B cell (primary cell): ENCODE measurements at regions not wholly inside any gene's neighbourhood (a gene's known extent, or its start where the extent isn't known, plus 50 kb on each side); places are given as distances from the start of the nearest gene placed in this dataset.
A peak's percentile ranks its signal among the peaks of the same experiment; 100 is the strongest.

Experiments
- ATAC-seq: fragments of 200-7000 bp; cut with Tn5 transposase; one replicate; pipeline ENCODE4 v1.10.0; 2021; ENCODE audit warnings: low read depth, mild to moderate bottlenecking, moderate number of reproducible peaks, moderate library complexity
- CTCF ChIA-PET: fragments of 350-600 bp; sonication (Branson Sonifier 250); formaldehyde crosslinking; loops from one replicate; lab custom pipeline; 2021; ENCODE audit warnings: antibody characterized with exemption, inconsistent platforms; lab: Charles Lee
- POLR2A ChIA-PET: fragments of 350-600 bp; sonication (Branson Sonifier 250); formaldehyde crosslinking; loops from one replicate; lab custom pipeline; 2021; ENCODE audit warnings: antibody characterized with exemption; lab: Charles Lee
- DNase-seq: peaks from one replicate; pipeline ENCODE4 v3.0.0; 2013
- H2AFZ ChIP-seq: 2 replicates; pipeline ENCODE4 v1.6.1; 2012; ENCODE audit warnings: mild to moderate bottlenecking, low read depth, low read length; ENCODE audit not compliant: insufficient read depth, poor library complexity, severe bottlenecking
- H3K27ac ChIP-seq, 2 donors: 1 replicate in 1 of 2; 2 replicates in 1 of 2; pipeline ENCODE4 v1.5.1; 2012 to 2013; ENCODE audit warnings: low read length in 2 of 2, mild to moderate bottlenecking in 2 of 2, moderate library complexity in 1 of 2
- H3K27me3 ChIP-seq, 4 experiments: fragments of 200-600 bp in 1 of 4; sonication (generic) in 1 of 4; replicated peaks in 1 of 4; 1 replicate in 2 of 4; 2 replicates in 2 of 4; pipeline versions ENCODE4 v1.6.1 to v1.7.0; 2013 to 2016; ENCODE audit warnings: low read length in 3 of 4, mild to moderate bottlenecking in 2 of 4, mixed read lengths in 1 of 4, moderate library complexity in 1 of 4; ENCODE audit not compliant: insufficient read depth in 4 of 4, control insufficient read depth in 3 of 4; ENCODE audit errors: control extremely low read depth in 1 of 4
- H3K36me3 ChIP-seq, 2 experiments: replicated peaks in 1 of 2; 1 replicate in 1 of 2; 2 replicates in 1 of 2; pipeline versions ENCODE4 v1.6.1 to v1.7.1; 2013; ENCODE audit warnings: low read length in 1 of 2; ENCODE audit not compliant: insufficient read depth in 2 of 2, control insufficient read depth in 1 of 2; ENCODE audit errors: control extremely low read depth in 1 of 2, extremely low read depth in 1 of 2
- H3K4me1 ChIP-seq, 2 donors: fragments of 200-600 bp in 1 of 2; sonication (generic) in 1 of 2; 1 replicate in 1 of 2; 2 replicates in 1 of 2; pipeline versions ENCODE4 v1.5.1 to v1.6.1; 2013 to 2017; ENCODE audit warnings: low read length in 2 of 2; ENCODE audit not compliant: control insufficient read depth in 2 of 2, insufficient read depth in 2 of 2
- H3K4me2 ChIP-seq: replicated peaks from 2 replicates; pipeline ENCODE3; 2012; ENCODE audit warnings: mild to moderate bottlenecking, low read depth, low read length; ENCODE audit not compliant: poor library complexity, severe bottlenecking
- H3K4me3 ChIP-seq, 5 experiments: fragments of 200-600 bp in 1 of 5; sonication (generic) in 1 of 5; 1 replicate in 3 of 5; 2 replicates in 2 of 5; pipeline versions ENCODE4 v1.5.1 to v1.7.0; 2011 to 2016; ENCODE audit warnings: low read length in 4 of 5, mild to moderate bottlenecking in 4 of 5, low read depth in 2 of 5, control low read depth in 1 of 5, moderate library complexity in 1 of 5; ENCODE audit not compliant: insufficient read depth in 1 of 5; ENCODE audit errors: control extremely low read depth in 1 of 5, extremely low read depth in 1 of 5
- H3K79me2 ChIP-seq: fragments of 200-600 bp; sonication (generic); one replicate; pipeline ENCODE4 v1.6.0; 2016; ENCODE audit warnings: low read length; ENCODE audit not compliant: control insufficient read depth, insufficient read depth
- H3K9ac ChIP-seq: fragments of 200-600 bp; sonication (generic); 2 replicates; pipeline ENCODE4 v1.6.1; 2017; ENCODE audit warnings: mild to moderate bottlenecking, low read length, moderate library complexity
- H3K9me3 ChIP-seq, 3 donors: one replicate each; pipeline versions ENCODE4 v1.6.1 to v1.7.1; 2013; ENCODE audit warnings: low read length in 2 of 3; ENCODE audit not compliant: control insufficient read depth in 2 of 3, insufficient read depth in 1 of 3; ENCODE audit errors: control extremely low read depth in 1 of 3
- H4K20me1 ChIP-seq: 2 replicates; pipeline ENCODE4 v1.6.0; 2012; ENCODE audit warnings: mild to moderate bottlenecking, low read length; ENCODE audit not compliant: insufficient read depth, control insufficient read depth, poor library complexity, severe bottlenecking
- H3K27ac Mint-ChIP-seq: one replicate; pipeline ENCODE4 v1.8.0; 2021; ENCODE audit warnings: mixed read lengths
- H3K27me3 Mint-ChIP-seq: one replicate; pipeline ENCODE4 v1.8.0; 2021; ENCODE audit warnings: mixed read lengths
- H3K4me1 Mint-ChIP-seq: one replicate; pipeline ENCODE4 v1.8.0; 2021; ENCODE audit warnings: mixed read lengths
- H3K4me3 Mint-ChIP-seq: one replicate; pipeline ENCODE4 v1.8.0; 2021; ENCODE audit warnings: mixed read lengths
- H3K9me3 Mint-ChIP-seq: one replicate; pipeline ENCODE4 v1.8.0; 2022; ENCODE audit warnings: mixed read lengths; ENCODE audit not compliant: insufficient read depth
- CTCF ChIP-seq: fragments of 200-600 bp; IDR thresholded peaks from one replicate; pipeline ENCODE4 v1.8.0; 2022; ENCODE audit warnings: antibody characterized with exemption, mild to moderate bottlenecking
- EZH2 ChIP-seq: IDR thresholded peaks from 2 replicates; pipeline ENCODE4 v1.6.1; 2012; ENCODE audit warnings: borderline replicate concordance, low read depth, mild to moderate bottlenecking, moderate library complexity, low read length; ENCODE audit not compliant: insufficient read depth, poor library complexity, severe bottlenecking
- WGBS: methylation state at CpG from one replicate; pipeline ENCODE4 v1.1.5; 2013; ENCODE audit warnings: missing lambda C conversion rate; ENCODE audit not compliant: insufficient coverage; 5-methylcytosine and 5-hydroxymethylcytosine counted together
- intact Hi-C: fragments of 100-400 bp; cut with micrococcal nuclease; formaldehyde crosslinking; loops from one replicate; pipeline ENCODE4 v1.10.0; 2022

GRCh38 chr7:142638581-142638980 is 110.7 kb upstream of the PRSS1 start:
- H3K27ac Mint-ChIP-seq: no peak overlapping the region
- DNase-seq (no peak), ATAC-seq (no peak)
- ChIA-PET CTCF (no interaction called here), POLR2A (no interaction called here)
- H3K79me2 ChIP-seq: no peaks in the 10 kb centered on the region
- H3K27me3 ChIP-seq: peaks cover 0 to 5% (median 0%) of the 10 kb centered on the region in 4 experiments
- WGBS: 100% methylated on average over 1 of the region's 4 CpGs
- no peaks in the 10 kb centered on the region for H3K9me3 Mint-ChIP-seq
- no peak overlapping the region for H3K9ac ChIP-seq
- intact Hi-C loops: no loop called here
- no peaks in the 10 kb centered on the region for H3K9me3 ChIP-seq
- H3K4me3 Mint-ChIP-seq: no peak overlapping the region
- H4K20me1 ChIP-seq: no peaks in the 10 kb centered on the region
- no peak for TF ChIP-seq CTCF
- H3K4me3 ChIP-seq: no peak overlapping the region
- no peak overlapping the region for H3K4me2 ChIP-seq
- peaks cover 1% of the 10 kb centered on the region for H3K4me1 Mint-ChIP-seq
- no peak overlapping the region for H2AFZ ChIP-seq
- no peaks in the 10 kb centered on the region for H3K36me3 ChIP-seq
- peaks cover 35% of the 10 kb centered on the region for H3K27me3 Mint-ChIP-seq
- H3K27ac ChIP-seq: no peak overlapping the region
- H3K4me1 ChIP-seq: no peaks in the 10 kb centered on the region

GRCh38 chr7:142637240-142637639 is 112.0 kb upstream of the PRSS1 start:
- intact Hi-C loops: no loop called here
- no peak overlapping the region for H3K4me3 ChIP-seq
- H3K27ac ChIP-seq: no peak overlapping the region
- ATAC-seq (no peak), DNase-seq (no peak)
- no peak overlapping the region for H3K9ac ChIP-seq
- WGBS: 17% methylated on average over 1 of the region's 5 CpGs
- no peaks in the 10 kb centered on the region for H3K9me3 ChIP-seq
- H3K79me2 ChIP-seq: no peaks in the 10 kb centered on the region
- CTCF ChIA-PET: interaction anchor here (0.6 to 9.8 kb wide), 17 partner anchors 10 to 579 kb away, joined by 3 to 197 read pairs (median 4); no protein-coding TSS in a partner anchor
- no peaks in the 10 kb centered on the region for H3K36me3 ChIP-seq
- TF ChIP-seq EZH2: no peak
- TF ChIP-seq CTCF: no peak
- POLR2A ChIA-PET: interaction anchor here (0.7 kb wide), 1 partner anchor 227 kb away, joined by 5 read pairs; no protein-coding TSS in a partner anchor
- H2AFZ ChIP-seq: peak overlapping the region; percentile 30
- no peaks in the 10 kb centered on the region for H3K27me3 ChIP-seq
- no peaks in the 10 kb centered on the region for H3K4me1 ChIP-seq
- H3K4me3 Mint-ChIP-seq: no peak overlapping the region
- H3K9me3 Mint-ChIP-seq: no peaks in the 10 kb centered on the region
- H3K4me2 ChIP-seq: peak overlapping the region; percentile 29
- no peak overlapping the region for H3K27ac Mint-ChIP-seq
- peaks cover 3% of the 10 kb centered on the region for H3K4me1 Mint-ChIP-seq
- peaks cover 29% of the 10 kb centered on the region for H3K27me3 Mint-ChIP-seq
- no peaks in the 10 kb centered on the region for H4K20me1 ChIP-seq
